ENCODE measurements at regions not wholly inside any gene's neighbourhood (a gene's known extent, or its start where the extent isn't known, plus 50 kb on each side); places are given as distances from the start of the nearest gene placed in this dataset.

- Histone ChIP-seq H3K9me3 (ENCODE audit: control insufficient read depth, insufficient read depth, low read depth, low read length) (no peaks in the 10 kb centered on the region), H3K4me2 (ENCODE audit: extremely low read depth, insufficient read depth, low read length) (peak overlapping the region; percentile 72), H3K4me3 (replicated peaks in 1 of 4; ENCODE audit: control extremely low read depth in 1 of 4, insufficient read depth in 1 of 4, low read depth in 3 of 4, low read length in 4 of 4) (no peak overlapping the region), H3K4me1 (ENCODE audit: control insufficient read depth, extremely low read depth, insufficient read depth, low read length) (no peaks in the 10 kb centered on the region), H3K27me3 (ENCODE audit: control insufficient read depth, insufficient read depth, low read length) (no peaks in the 10 kb centered on the region), H3K27ac (ENCODE audit: insufficient read depth, low read length) (no peak overlapping the region), H3K36me3 (ENCODE audit: control insufficient read depth, insufficient read depth, low read length) (no peaks in the 10 kb centered on the region), H4K20me1 (ENCODE audit: control insufficient read depth, extremely low read depth, insufficient read depth, low read length) (no peaks in the 10 kb centered on the region), H3K79me2 (ENCODE audit: control insufficient read depth, insufficient read depth, low read length) (no peaks in the 10 kb centered on the region), H3K9ac (ENCODE audit: insufficient read depth, low read length) (no peak overlapping the region), H2AFZ (ENCODE audit: low read length) (peak overlapping the region; percentile 38)
- peak; percentile 68 to 83 for DNase-seq (ENCODE audit: low read depth in 2 of 2)
- TF ChIP-seq CTCF (conservative IDR thresholded peaks at IDR 0.05 in 1 of 2, IDR thresholded peaks at IDR 0.05 in 1 of 2; ENCODE audit: low read depth in 1 of 2, low read length in 2 of 2) (peak; percentile 95 to 96), EZH2 (IDR thresholded peaks at IDR 0.05; ENCODE audit: low read length, missing control alignments) (no peak)
Measured at GRCh38 chr6:111997078-111997852, 56.6 kb upstream of the CCN6 start.

GRCh38 chr6:111997853-111998208 lies 56.1 kb upstream of the CCN6 start:
- TF ChIP-seq CTCF (conservative IDR thresholded peaks at IDR 0.05 in 1 of 2, IDR thresholded peaks at IDR 0.05 in 1 of 2; ENCODE audit: low read depth in 1 of 2, low read length in 2 of 2), result no peak
- Histone ChIP-seq H3K9me3 (ENCODE audit: control insufficient read depth, insufficient read depth, low read depth, low read length) (no peaks in the 10 kb centered on the region), H3K27ac (ENCODE audit: insufficient read depth, low read length) (no peak overlapping the region), H3K4me2 (ENCODE audit: extremely low read depth, insufficient read depth, low read length) (no peak overlapping the region), H3K4me3 (replicated peaks in 1 of 4; ENCODE audit: control extremely low read depth in 1 of 4, insufficient read depth in 1 of 4, low read depth in 3 of 4, low read length in 4 of 4) (no peak overlapping the region), H3K27me3 (ENCODE audit: control insufficient read depth, insufficient read depth, low read length) (no peaks in the 10 kb centered on the region), H4K20me1 (ENCODE audit: control insufficient read depth, extremely low read depth, insufficient read depth, low read length) (no peaks in the 10 kb centered on the region), H3K4me1 (ENCODE audit: control insufficient read depth, extremely low read depth, insufficient read depth, low read length) (no peaks in the 10 kb centered on the region), H3K36me3 (ENCODE audit: control insufficient read depth, insufficient read depth, low read length) (no peaks in the 10 kb centered on the region), H2AFZ (ENCODE audit: low read length) (no peak overlapping the region), H3K79me2 (ENCODE audit: control insufficient read depth, insufficient read depth, low read length) (no peaks in the 10 kb centered on the region), H3K9ac (ENCODE audit: insufficient read depth, low read length) (no peak overlapping the region)
- DNase-seq (ENCODE audit: low read depth in 2 of 2), result no peak

GRCh38 chr6:112002307-112002706 lies 51.6 kb upstream of the CCN6 start:
- Histone ChIP-seq H3K27ac (ENCODE audit: insufficient read depth, low read length) (no peak overlapping the region), H3K4me3 (replicated peaks in 1 of 4; ENCODE audit: control extremely low read depth in 1 of 4, insufficient read depth in 1 of 4, low read depth in 3 of 4, low read length in 4 of 4) (no peak overlapping the region), H3K4me2 (ENCODE audit: extremely low read depth, insufficient read depth, low read length) (no peak overlapping the region), H3K9me3 (ENCODE audit: control insufficient read depth, insufficient read depth, low read depth, low read length) (no peaks in the 10 kb centered on the region), H2AFZ (ENCODE audit: low read length) (no peak overlapping the region), H3K4me1 (ENCODE audit: control insufficient read depth, extremely low read depth, insufficient read depth, low read length) (no peaks in the 10 kb centered on the region), H3K79me2 (ENCODE audit: control insufficient read depth, insufficient read depth, low read length) (no peaks in the 10 kb centered on the region), H3K27me3 (ENCODE audit: control insufficient read depth, insufficient read depth, low read length) (no peaks in the 10 kb centered on the region), H3K9ac (ENCODE audit: insufficient read depth, low read length) (no peak overlapping the region), H3K36me3 (ENCODE audit: control insufficient read depth, insufficient read depth, low read length) (no peaks in the 10 kb centered on the region), H4K20me1 (ENCODE audit: control insufficient read depth, extremely low read depth, insufficient read depth, low read length) (no peaks in the 10 kb centered on the region)
- TF ChIP-seq EZH2 (IDR thresholded peaks at IDR 0.05; ENCODE audit: low read length, missing control alignments), result no peak
- no peak for TF ChIP-seq CTCF (conservative IDR thresholded peaks at IDR 0.05 in 1 of 2, IDR thresholded peaks at IDR 0.05 in 1 of 2; ENCODE audit: low read depth in 1 of 2, low read length in 2 of 2)
- DNase-seq (ENCODE audit: low read depth in 2 of 2), result no peak

Data from fibroblast of lung (primary cell).